Gastroesophageal sphincter (tissue), 3 donors: ENCODE measurements at regions not wholly inside any gene's neighbourhood (a gene's known extent, or its start where the extent isn't known, plus 50 kb on each side); places are given as distances from the start of the nearest gene placed in this dataset.

Experiments
- CTCF ChIP-seq, 4 experiments: fragments of 200-600 bp in 2 of 4; fragments of 450-650 bp in 2 of 4; sonication (generic) in 1 of 4; IDR thresholded peaks; one replicate each; pipeline ENCODE4 v1.5.1; 2017 to 2019; ENCODE audit warnings: antibody characterized with exemption in 4 of 4, mild to moderate bottlenecking in 2 of 4, moderate library complexity in 2 of 4
- POLR2A ChIP-seq, 2 donors: fragments of 450-650 bp; IDR thresholded peaks; one replicate each; pipeline ENCODE4 v1.6.1; 2017; ENCODE audit warnings: antibody characterized with exemption in 2 of 2, mild to moderate bottlenecking in 2 of 2, moderate library complexity in 1 of 2
- POLR2AphosphoS5 ChIP-seq: sonication (generic); formaldehyde crosslinking; IDR thresholded peaks from one replicate; pipeline ENCODE4 v1.6.1; 2017; ENCODE audit warnings: antibody characterized with exemption

DNA sequence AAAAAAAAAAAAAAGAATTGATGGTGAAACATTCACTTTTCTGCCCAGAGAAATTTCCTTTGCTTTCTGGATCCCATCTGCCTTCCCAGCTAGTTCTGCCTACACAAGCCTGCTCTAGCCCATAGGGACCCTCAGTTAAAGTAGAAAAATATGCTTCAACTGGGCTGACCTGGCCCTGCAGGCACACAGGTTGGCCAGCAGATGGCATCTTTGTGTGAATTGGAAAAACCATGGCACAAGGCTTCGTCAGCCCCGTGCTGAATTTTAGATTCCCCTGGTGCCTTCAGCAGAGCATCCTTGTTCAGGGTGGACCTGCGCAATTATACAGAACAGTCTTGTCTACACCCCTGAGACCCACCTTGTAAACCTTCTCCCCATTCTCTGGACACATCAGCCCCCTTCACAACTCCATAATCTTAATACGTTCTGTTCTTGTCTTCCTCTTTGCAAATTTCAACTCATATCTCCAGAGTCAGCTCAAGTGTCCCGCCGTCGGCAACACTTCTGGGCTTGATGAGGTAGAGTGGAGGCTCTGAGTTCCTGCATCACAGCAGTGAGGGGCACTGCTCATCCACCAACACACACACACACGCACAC lies 114.5 kb downstream of the INSIG2 start:
- TF ChIP-seq CTCF (IDR thresholded peaks at IDR 0.05) (peak; percentile 14 to 73 (median 44)), POLR2A (IDR thresholded peaks at IDR 0.05) (no peak), POLR2AphosphoS5 (no peak)
